C4-2B (cell line): ENCODE measurements at regions not wholly inside any gene's neighbourhood (a gene's known extent, or its start where the extent isn't known, plus 50 kb on each side); places are given as distances from the start of the nearest gene placed in this dataset.

Source experiments
- CTCF ChIP-seq: fragments of 450-650 bp; conservative IDR thresholded peaks from 2 replicates; pipeline ENCODE4 v1.5.1; 2017; ENCODE audit warnings: mild to moderate bottlenecking
- ZFX ChIP-seq: fragments of 450-650 bp; IDR thresholded peaks from 2 replicates; pipeline ENCODE4 v1.6.1; 2017

- TF ChIP-seq CTCF (no peak), ZFX (no peak)
Measured at GRCh38 chr17:11176549-11176948, 64.5 kb upstream of the SHISA6 start.
